ENCODE measurements at regions not wholly inside any gene's neighbourhood (a gene's known extent, or its start where the extent isn't known, plus 50 kb on each side); places are given as distances from the start of the nearest gene placed in this dataset.
"Not testable (repeated sequence)": the region's sequence is repeated elsewhere in the genome, so short reads cannot be mapped to it uniquely, and the experiment has no call there.

DNA sequence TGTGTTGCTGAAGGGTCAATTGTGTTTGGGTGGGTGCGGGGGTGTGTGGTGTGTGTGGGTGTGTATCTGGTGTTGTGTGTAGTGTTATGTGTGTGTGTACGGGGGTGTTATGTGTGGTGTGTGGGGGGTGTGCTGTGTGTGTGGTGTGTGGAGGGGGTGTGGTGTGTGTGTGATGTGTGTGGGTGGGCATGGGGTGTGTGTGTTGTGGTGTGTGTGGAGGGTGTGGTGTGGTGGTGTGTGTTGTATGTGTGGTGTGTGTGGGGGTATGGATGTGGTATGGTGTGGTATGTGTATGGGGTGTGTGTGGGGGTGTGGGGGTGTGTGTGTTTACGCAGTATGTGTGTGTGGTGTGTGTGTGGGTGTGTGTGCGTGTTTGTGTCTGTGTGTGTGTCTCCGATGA lies 110.8 kb downstream of the ZNF22 start:
- Histone ChIP-seq H2AFZ (ENCODE audit: low read depth, low read length) (no peak overlapping the region), H3K4me1 (replicated peaks in 1 of 2; ENCODE audit: control insufficient read depth in 2 of 2, insufficient read depth in 2 of 2, low read length in 2 of 2) (no peaks in the 10 kb centered on the region), H3K79me2 (ENCODE audit: control insufficient read depth, insufficient read depth, low read length) (no peaks in the 10 kb centered on the region), H3K9me3 (replicated peaks; ENCODE audit: control insufficient read depth, insufficient read depth, low read depth, low read length) (no peaks in the 10 kb centered on the region), H3K36me3 (ENCODE audit: control insufficient read depth, insufficient read depth, low read length) (no peaks in the 10 kb centered on the region), H3K27ac (ENCODE audit: extremely low read depth, low read depth, low read length) (no peak overlapping the region), H4K20me1 (replicated peaks; ENCODE audit: control insufficient read depth, insufficient read depth, low read length) (no peaks in the 10 kb centered on the region), H3K4me3 (no peak overlapping the region), H3K27me3 (ENCODE audit: control insufficient read depth in 2 of 2, insufficient read depth in 2 of 2, low read length in 2 of 2) (peaks cover 2 to 4% of the 10 kb centered on the region in 2 experiments; a peak in 2 of 5 replicates), H3K4me2 (ENCODE audit: insufficient read depth, low read length) (no peak overlapping the region), H3K9ac (ENCODE audit: insufficient read depth in 1 of 2, low read depth in 2 of 2, low read length in 2 of 2) (no peak overlapping the region), H3K9me1 (ENCODE audit: control insufficient read depth, insufficient read depth, low read length) (no peaks in the 10 kb centered on the region)
- FAIRE-seq, result peak; percentile 54
- intact Hi-C loops (cut with micrococcal nuclease) (no loop called here), in situ Hi-C loops (cut with MboI) (no loop called here)
- no peak for DNase-seq (ENCODE audit: extremely low read depth in 1 of 4, low spot score in 3 of 4)
- BruUV-seq (replicated peaks), result no TSS peak
- WGBS (ENCODE audit: insufficient coverage, low coverage, missing lambda C conversion rate), result 7% methylated on average over 3 of the region's 5 CpGs
- ATAC-seq, result no peak
- ChIA-PET CTCF (ENCODE audit: low intra/inter-chr PET ratio) (no interaction called here), POLR2A (no interaction called here)
- TF ChIP-seq, protein P1, sequence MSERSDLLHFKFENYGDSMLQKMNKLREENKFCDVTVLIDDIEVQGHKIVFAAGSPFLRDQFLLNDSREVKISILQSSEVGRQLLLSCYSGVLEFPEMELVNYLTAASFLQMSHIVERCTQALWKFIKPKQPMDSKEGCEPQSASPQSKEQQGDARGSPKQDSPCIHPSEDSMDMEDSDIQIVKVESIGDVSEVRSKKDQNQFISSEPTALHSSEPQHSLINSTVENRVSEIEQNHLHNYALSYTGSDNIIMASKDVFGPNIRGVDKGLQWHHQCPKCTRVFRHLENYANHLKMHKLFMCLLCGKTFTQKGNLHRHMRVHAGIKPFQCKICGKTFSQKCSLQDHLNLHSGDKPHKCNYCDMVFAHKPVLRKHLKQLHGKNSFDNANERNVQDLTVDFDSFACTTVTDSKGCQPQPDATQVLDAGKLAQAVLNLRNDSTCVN (CRISPR knock-in tag; IDR thresholded peaks at IDR 0.05), result peak; percentile 18; the same call in 1 of the 2 replicates
- TF ChIP-seq, protein P2, sequence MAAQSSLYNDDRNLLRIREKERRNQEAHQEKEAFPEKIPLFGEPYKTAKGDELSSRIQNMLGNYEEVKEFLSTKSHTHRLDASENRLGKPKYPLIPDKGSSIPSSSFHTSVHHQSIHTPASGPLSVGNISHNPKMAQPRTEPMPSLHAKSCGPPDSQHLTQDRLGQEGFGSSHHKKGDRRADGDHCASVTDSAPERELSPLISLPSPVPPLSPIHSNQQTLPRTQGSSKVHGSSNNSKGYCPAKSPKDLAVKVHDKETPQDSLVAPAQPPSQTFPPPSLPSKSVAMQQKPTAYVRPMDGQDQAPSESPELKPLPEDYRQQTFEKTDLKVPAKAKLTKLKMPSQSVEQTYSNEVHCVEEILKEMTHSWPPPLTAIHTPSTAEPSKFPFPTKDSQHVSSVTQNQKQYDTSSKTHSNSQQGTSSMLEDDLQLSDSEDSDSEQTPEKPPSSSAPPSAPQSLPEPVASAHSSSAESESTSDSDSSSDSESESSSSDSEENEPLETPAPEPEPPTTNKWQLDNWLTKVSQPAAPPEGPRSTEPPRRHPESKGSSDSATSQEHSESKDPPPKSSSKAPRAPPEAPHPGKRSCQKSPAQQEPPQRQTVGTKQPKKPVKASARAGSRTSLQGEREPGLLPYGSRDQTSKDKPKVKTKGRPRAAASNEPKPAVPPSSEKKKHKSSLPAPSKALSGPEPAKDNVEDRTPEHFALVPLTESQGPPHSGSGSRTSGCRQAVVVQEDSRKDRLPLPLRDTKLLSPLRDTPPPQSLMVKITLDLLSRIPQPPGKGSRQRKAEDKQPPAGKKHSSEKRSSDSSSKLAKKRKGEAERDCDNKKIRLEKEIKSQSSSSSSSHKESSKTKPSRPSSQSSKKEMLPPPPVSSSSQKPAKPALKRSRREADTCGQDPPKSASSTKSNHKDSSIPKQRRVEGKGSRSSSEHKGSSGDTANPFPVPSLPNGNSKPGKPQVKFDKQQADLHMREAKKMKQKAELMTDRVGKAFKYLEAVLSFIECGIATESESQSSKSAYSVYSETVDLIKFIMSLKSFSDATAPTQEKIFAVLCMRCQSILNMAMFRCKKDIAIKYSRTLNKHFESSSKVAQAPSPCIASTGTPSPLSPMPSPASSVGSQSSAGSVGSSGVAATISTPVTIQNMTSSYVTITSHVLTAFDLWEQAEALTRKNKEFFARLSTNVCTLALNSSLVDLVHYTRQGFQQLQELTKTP (IDR thresholded peaks at IDR 0.05; ENCODE audit: low read depth in 1 of 2, partially characterized antibody in 2 of 2), result no peak
- TF ChIP-seq OTX1 (CRISPR knock-in tag; IDR thresholded peaks at IDR 0.05), result 0 out of 2 replicates have a peak, but pooled peaks have one; percentile 20
- TF ChIP-seq EGR1 (conservative IDR thresholded peaks at IDR 0.05), result peak; percentile 54

DNA sequence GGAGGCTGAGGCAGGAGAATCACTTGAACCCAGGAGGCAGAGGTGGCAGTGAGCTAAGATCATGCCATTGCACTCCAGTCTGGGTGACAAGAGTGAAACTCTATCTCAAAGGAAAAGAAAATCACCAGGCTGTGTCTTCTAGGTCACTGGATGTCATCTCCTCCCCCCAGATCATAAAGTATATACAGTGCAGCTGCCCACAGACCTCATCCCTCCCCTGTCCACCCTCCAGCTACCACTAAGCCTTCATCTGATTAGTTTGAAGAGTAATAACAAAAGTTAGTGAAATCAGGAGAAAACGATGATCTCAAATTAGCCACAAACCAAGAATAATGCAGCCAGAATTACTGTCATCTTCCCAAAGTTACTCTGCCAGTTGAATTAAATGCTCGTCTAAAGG lies 117.2 kb downstream of the ZNF22 start:
- H3K9me1 ChIP-seq (ENCODE audit: control insufficient read depth, insufficient read depth, low read length); H3K4me2 ChIP-seq (ENCODE audit: insufficient read depth, low read length); H3K9ac ChIP-seq (ENCODE audit: insufficient read depth in 1 of 2, low read depth in 2 of 2, low read length in 2 of 2); H4K20me1 ChIP-seq (replicated peaks; ENCODE audit: control insufficient read depth, insufficient read depth, low read length); FAIRE-seq; H3K36me3 ChIP-seq (ENCODE audit: control insufficient read depth, insufficient read depth, low read length); H3K9me3 ChIP-seq (replicated peaks; ENCODE audit: control insufficient read depth, insufficient read depth, low read depth, low read length); H3K79me2 ChIP-seq (ENCODE audit: control insufficient read depth, insufficient read depth, low read length); POLR2A ChIA-PET; DNase-seq (ENCODE audit: extremely low read depth in 1 of 4, low spot score in 3 of 4); CTCF ChIA-PET (ENCODE audit: low intra/inter-chr PET ratio); in situ Hi-C loops (cut with MboI); intact Hi-C loops (cut with micrococcal nuclease); H3K27ac ChIP-seq (ENCODE audit: extremely low read depth, low read depth, low read length); BruUV-seq (replicated peaks); H3K4me1 ChIP-seq (replicated peaks in 1 of 2; ENCODE audit: control insufficient read depth in 2 of 2, insufficient read depth in 2 of 2, low read length in 2 of 2); H2AFZ ChIP-seq (ENCODE audit: low read depth, low read length); ATAC-seq; H3K4me3 ChIP-seq: not testable (repeated sequence)
- WGBS (ENCODE audit: insufficient coverage, low coverage, missing lambda C conversion rate), result 3% methylated on average over 2 of the region's 2 CpGs
- peaks cover 13 to 19% of the 10 kb centered on the region in 2 experiments; a peak in 4 of 5 replicates for H3K27me3 ChIP-seq (ENCODE audit: control insufficient read depth in 2 of 2, insufficient read depth in 2 of 2, low read length in 2 of 2)

Measured in K562 (cell line).